HCT116 (cell line): ENCODE measurements at regions not wholly inside any gene's neighbourhood (a gene's known extent, or its start where the extent isn't known, plus 50 kb on each side); places are given as distances from the start of the nearest gene placed in this dataset.

Experiments used
- ATAC-seq: fragments of 200-7000 bp; cut with Tn5 transposase; 2 replicates; pipeline ENCODE4 v1.9.1; 2020; ENCODE audit warnings: mild to moderate bottlenecking, moderate library complexity
- BruUV-seq: library from RNA; stranded (reverse); fragments of 400-500 nt; replicated peaks from 2 replicates; lab custom pipeline; 2021; lab: Mats Ljungman, UMichigan
- CTCF ChIA-PET: fragments of 300-600 bp; sonication (Branson Sonifier 250); formaldehyde crosslinking; loops from one replicate; lab custom pipeline; 2021; ENCODE audit warnings: antibody characterized with exemption; lab: Charles Lee
- POLR2A ChIA-PET: fragments of 300-600, 350-600 bp; sonication (Branson Sonifier 250); formaldehyde crosslinking; loops from one replicate; lab custom pipeline; 2021; ENCODE audit warnings: antibody characterized with exemption; lab: Charles Lee
- RAD21 ChIA-PET, 2 experiments: fragments of 300-600 bp; sonication (Branson Sonifier 250); formaldehyde crosslinking; loops; one replicate each; lab custom pipeline; 2023; ENCODE audit warnings: low total read pairs in 2 of 2; ENCODE audit not compliant: uncharacterized antibody in 2 of 2, unreplicated experiment in 2 of 2, low non-redundant PET in 1 of 2; lab: Charles Lee
- DNase-seq: peaks from one replicate; pipeline ENCODE4 v3.0.0-alpha.2; 2010; ENCODE audit warnings: low read depth, low spot score
- H2AFZ ChIP-seq: fragments of 200-600 bp; shearing (Covaris generic), sonication (generic); 2 replicates; pipeline ENCODE4 v1.6.1; 2017; ENCODE audit warnings: low read depth, mixed run types, mixed read lengths, antibody characterized with exemption, low read length; ENCODE audit not compliant: poor library complexity, severe bottlenecking
- H3K27ac ChIP-seq: 2 replicates; pipeline ENCODE4 v1.5.1; 2012; ENCODE audit warnings: low read depth, low read length
- H3K27me3 ChIP-seq: fragments of 200-600 bp; sonication (generic); 2 replicates; pipeline ENCODE4 v1.6.1; 2016; ENCODE audit warnings: mixed run types, low read length, mixed read lengths; ENCODE audit not compliant: insufficient read depth
- H3K36me3 ChIP-seq, 2 experiments: fragments of 200-500 bp in 1 of 2; fragments of 200-600 bp in 1 of 2; sonication (Bioruptor generic) in 1 of 2; sonication (generic) in 1 of 2; 2 replicates each; pipeline versions ENCODE4 v1.5.1 to v1.6.1; 2014 to 2016; ENCODE audit warnings: low read length in 2 of 2, inconsistent platforms in 1 of 2, mixed read lengths in 1 of 2, mixed run types in 1 of 2; ENCODE audit not compliant: insufficient read depth in 2 of 2, control insufficient read depth in 1 of 2
- H3K4me1 ChIP-seq, 2 experiments: fragments of 200-600 bp in 1 of 2; sonication (generic) in 1 of 2; 2 replicates each; pipeline versions ENCODE4 v1.5.1 to v1.6.1; 2012 to 2017; ENCODE audit warnings: low read length in 2 of 2, inconsistent platforms in 1 of 2, mild to moderate bottlenecking in 1 of 2, mixed read lengths in 1 of 2, mixed run types in 1 of 2, moderate library complexity in 1 of 2; ENCODE audit not compliant: insufficient read depth in 2 of 2, control insufficient read depth in 1 of 2
- H3K4me2 ChIP-seq: fragments of 200-600 bp; sonication (generic); 2 replicates; pipeline ENCODE4 v1.6.1; 2017; ENCODE audit warnings: mixed run types, low read length, mixed read lengths
- H3K4me3 ChIP-seq, 2 experiments: fragments of 200-600 bp in 1 of 2; sonication (generic) in 1 of 2; replicated peaks in 1 of 2; 2 replicates each; pipeline ENCODE4 v1.5.1; 2011 to 2016; ENCODE audit warnings: low read length in 2 of 2, control low read depth in 1 of 2, low read depth in 1 of 2, mild to moderate bottlenecking in 1 of 2, mixed read lengths in 1 of 2, mixed run types in 1 of 2
- H3K79me2 ChIP-seq: fragments of 200-600 bp; sonication (generic); 2 replicates; pipeline ENCODE4 v1.6.1; 2017; ENCODE audit warnings: mild to moderate bottlenecking, mixed run types, low read length, moderate library complexity, mixed read lengths; ENCODE audit not compliant: insufficient read depth
- H3K9ac ChIP-seq: fragments of 200-600 bp; sonication (generic); 2 replicates; pipeline ENCODE4 v1.6.1; 2016; ENCODE audit warnings: low read length, mixed read lengths
- H3K9me2 ChIP-seq: fragments of 200-600 bp; sonication (generic), shearing (Covaris generic); 2 replicates; pipeline ENCODE4 v1.6.1; 2017; ENCODE audit warnings: mixed run types, mild to moderate bottlenecking, moderate library complexity; ENCODE audit not compliant: insufficient read depth
- H3K9me3 ChIP-seq, 2 experiments: fragments of 200-500 bp in 1 of 2; fragments of 200-600 bp in 1 of 2; sonication (Bioruptor generic) in 1 of 2; sonication (generic) in 1 of 2; 2 replicates each; pipeline ENCODE4 v1.6.1; 2014 to 2017; ENCODE audit warnings: low read length in 2 of 2, mixed read lengths in 2 of 2, inconsistent platforms in 1 of 2, low read depth in 1 of 2, mild to moderate bottlenecking in 1 of 2, mixed run types in 1 of 2, moderate library complexity in 1 of 2; ENCODE audit not compliant: control insufficient read depth in 1 of 2, insufficient read depth in 1 of 2
- H4K20me1 ChIP-seq: fragments of 200-600 bp; sonication (generic), shearing (Covaris generic); 2 replicates; pipeline ENCODE4 v1.6.1; 2017; ENCODE audit warnings: mixed run types, mild to moderate bottlenecking, moderate library complexity; ENCODE audit not compliant: insufficient read depth
- ATF3 ChIP-seq: IDR thresholded peaks from 2 replicates; pipeline ENCODE4 v1.6.1; 2012
- CBX3 ChIP-seq: IDR thresholded peaks from 2 replicates; pipeline ENCODE4 v1.6.1; 2012; ENCODE audit warnings: low read depth
- CEBPB ChIP-seq: IDR thresholded peaks from 2 replicates; pipeline ENCODE4 v1.6.1; 2012; ENCODE audit warnings: low read depth
- CTCF ChIP-seq, 3 experiments: fragments of 200-600 bp in 1 of 3; sonication (generic) in 1 of 3; IDR thresholded peaks in 2 of 3; conservative IDR thresholded peaks in 1 of 3; 2 replicates each; pipeline ENCODE4 v1.5.1; 2012 to 2017; ENCODE audit warnings: low read depth in 2 of 3, low read length in 2 of 3, antibody characterized with exemption in 1 of 3, borderline replicate concordance in 1 of 3, control low read depth in 1 of 3, mild to moderate bottlenecking in 1 of 3, mixed read lengths in 1 of 3, mixed run types in 1 of 3, moderate library complexity in 1 of 3; ENCODE audit not compliant: insufficient read depth in 1 of 3
- EGR1 ChIP-seq: IDR thresholded peaks from 2 replicates; pipeline ENCODE4 v1.6.1; 2012; ENCODE audit warnings: low read depth
- ELF1 ChIP-seq: IDR thresholded peaks from 2 replicates; pipeline ENCODE4 v1.6.1; 2012; ENCODE audit warnings: low read depth, borderline replicate concordance
- EZH2 ChIP-seq: fragments of 200-600 bp; sonication (generic); IDR thresholded peaks from 2 replicates; pipeline ENCODE4 v1.6.1; 2017; ENCODE audit warnings: antibody characterized with exemption, mixed run types
- FOSL1 ChIP-seq: IDR thresholded peaks from 2 replicates; pipeline ENCODE4 v1.6.1; 2012; ENCODE audit warnings: low read depth
- JUND ChIP-seq: IDR thresholded peaks from 2 replicates; pipeline ENCODE4 v1.6.1; 2012
- MAX ChIP-seq: IDR thresholded peaks from 2 replicates; pipeline ENCODE4 v1.6.1; 2012
- POLR2A ChIP-seq: IDR thresholded peaks from 2 replicates; pipeline ENCODE4 v1.7.0; 2011; ENCODE audit warnings: borderline replicate concordance; ENCODE audit not compliant: insufficient read depth, insufficient read length; ENCODE audit errors: extremely low read depth
- POLR2AphosphoS5 ChIP-seq: IDR thresholded peaks from 2 replicates; pipeline ENCODE4 v1.6.1; 2011; ENCODE audit warnings: mild to moderate bottlenecking, low read depth, low read length, moderate library complexity
- RAD21 ChIP-seq: IDR thresholded peaks from 2 replicates; pipeline ENCODE4 v1.6.1; 2012; ENCODE audit warnings: low read depth, mild to moderate bottlenecking
- REST ChIP-seq: IDR thresholded peaks from 2 replicates; pipeline ENCODE4 v1.6.1; 2012; ENCODE audit warnings: low read depth
- SP1 ChIP-seq: IDR thresholded peaks from 2 replicates; pipeline ENCODE4 v1.6.1; 2012; ENCODE audit warnings: low read depth
- SRF ChIP-seq: IDR thresholded peaks from 2 replicates; pipeline ENCODE4 v1.6.1; 2012; ENCODE audit warnings: low read depth
- YY1 ChIP-seq: IDR thresholded peaks from 2 replicates; pipeline ENCODE4 v1.6.1; 2011; ENCODE audit warnings: low read length, low read depth, moderate library complexity, mild to moderate bottlenecking; ENCODE audit not compliant: insufficient replicate concordance; ENCODE audit errors: extremely low read depth
- ZBTB33 ChIP-seq: IDR thresholded peaks from 2 replicates; pipeline ENCODE4 v1.6.1; 2011; ENCODE audit warnings: mild to moderate bottlenecking, low read length, moderate library complexity; ENCODE audit not compliant: insufficient replicate concordance; ENCODE audit errors: extremely low read depth
- ZFX ChIP-seq: fragments of 450-650 bp; IDR thresholded peaks from 2 replicates; pipeline ENCODE4 v1.6.1; 2017
- ZNF274 ChIP-seq: fragments of 200-500 bp; sonication (Bioruptor generic); IDR thresholded peaks from 2 replicates; pipeline ENCODE4 v1.6.1; 2014; ENCODE audit warnings: mild to moderate bottlenecking, low read depth, low read length, inconsistent platforms
- intact Hi-C: fragments of 100-400 bp; cut with micrococcal nuclease; formaldehyde crosslinking; loops from 2 replicates; pipeline ENCODE4 v1.10.0; 2022

- RAD21 ChIA-PET, result no interaction called here
- H3K4me3 ChIP-seq, result peak overlapping the region in 1 of 2 experiments; percentile 27; a peak in 2 of 4 replicates
- H3K79me2 ChIP-seq, result peaks cover 28% of the 10 kb centered on the region
- H3K9me3 ChIP-seq, result no peaks in the 10 kb centered on the region
- intact Hi-C loops, result loop anchor here (2.0 to 10.0 kb wide), 2 partner anchors 50 to 250 kb away; partner anchors contain the start of genes ANKRD10 and ING1
- H3K27ac ChIP-seq, result peak overlapping the region; percentile 99
- CTCF ChIA-PET, result no interaction called here
- POLR2A ChIA-PET, result interaction anchor here (0.9 kb wide), 1 partner anchor 250 kb away, joined by 3 read pairs; no protein-coding TSS in a partner anchor
- peaks cover 0 to 10% of the 10 kb centered on the region in 2 experiments; a peak in 1 of 4 replicates for H3K36me3 ChIP-seq
- H2AFZ ChIP-seq, result no peak overlapping the region
- H3K4me1 ChIP-seq, result peaks cover 43 to 95% of the 10 kb centered on the region in 2 experiments
- H3K27me3 ChIP-seq, result no peaks in the 10 kb centered on the region
- DNase-seq (peak; percentile 99), ATAC-seq (peak; percentile 86)
- TF ChIP-seq EZH2, result no peak
- TF ChIP-seq SP1, result no peak
- TF ChIP-seq EGR1, result no peak
- TF ChIP-seq CTCF (IDR thresholded peaks at IDR 0.05 in 2 of 3, conservative IDR thresholded peaks at IDR 0.05 in 1 of 3; ENCODE audit: borderline replicate concordance in 1 of 3, insufficient read depth in 1 of 3, low read depth in 2 of 3, low read length in 2 of 3), result no peak
- TF ChIP-seq SRF, result no peak
- no peak for TF ChIP-seq ZFX
- no peak for TF ChIP-seq FOSL1
- TF ChIP-seq CBX3, result no peak
- no peak for TF ChIP-seq ATF3
- no peak for TF ChIP-seq JUND
- TF ChIP-seq MAX, result no peak
- TF ChIP-seq ZBTB33, result peak; percentile 71
- TF ChIP-seq CEBPB, result no peak
- TF ChIP-seq ELF1, result no peak
- TF ChIP-seq RAD21, result no peak
- TF ChIP-seq ZNF274, result no peak
- TF ChIP-seq POLR2AphosphoS5, result peak; percentile 74
- TF ChIP-seq POLR2A, result no peak
- peak; percentile 61 for TF ChIP-seq YY1
- no peak for TF ChIP-seq REST
- H3K4me2 ChIP-seq, result peak overlapping the region; percentile 60
- peak overlapping the region; percentile 71 for H3K9ac ChIP-seq
- H4K20me1 ChIP-seq, result no peaks in the 10 kb centered on the region
- BruUV-seq, result no TSS peak
- H3K9me2 ChIP-seq, result no peaks in the 10 kb centered on the region
Measured at GRCh38 chr13:110965038-110965754, 50.3 kb upstream of the ANKRD10 start.
